DND-41 (cell line): ENCODE measurements at regions not wholly inside any gene's neighbourhood (a gene's known extent, or its start where the extent isn't known, plus 50 kb on each side); places are given as distances from the start of the nearest gene placed in this dataset.

Experiments used
- ATAC-seq: fragments of 200-7000 bp; cut with Tn5 transposase; 3 replicates; pipeline ENCODE4 v1.9.1; 2021; ENCODE audit warnings: low read depth; ENCODE audit not compliant: insufficient read depth
- DNase-seq: peaks from one replicate; pipeline ENCODE4 v3.0.0-alpha.2; 2020
- H2AFZ ChIP-seq: 2 replicates; pipeline ENCODE4 v1.6.0; 2012; ENCODE audit warnings: low read depth, low read length
- H3K27ac ChIP-seq: 2 replicates; pipeline ENCODE4 v1.5.1; 2012; ENCODE audit warnings: low read length, inconsistent platforms
- H3K27me3 ChIP-seq: fragments of 200-600 bp; sonication (generic); 2 replicates; pipeline ENCODE4 v1.6.0; 2012; ENCODE audit warnings: low read length, mild to moderate bottlenecking, inconsistent platforms; ENCODE audit not compliant: insufficient read depth, poor library complexity
- H3K36me3 ChIP-seq: 2 replicates; pipeline ENCODE4 v1.5.1; 2012; ENCODE audit warnings: low read length, inconsistent platforms; ENCODE audit not compliant: insufficient read depth
- H3K4me1 ChIP-seq: 2 replicates; pipeline ENCODE4 v1.5.1; 2012; ENCODE audit warnings: mild to moderate bottlenecking, low read length; ENCODE audit not compliant: insufficient read depth
- H3K4me2 ChIP-seq: 2 replicates; pipeline ENCODE4 v1.6.0; 2012; ENCODE audit warnings: mild to moderate bottlenecking, moderate library complexity, low read length, inconsistent platforms; ENCODE audit not compliant: insufficient read depth
- H3K4me3 ChIP-seq, 2 experiments: fragments of 200-600 bp in 1 of 2; shearing (Covaris generic) in 1 of 2; 2 replicates each; pipeline ENCODE4 v1.5.1; 2012 to 2016; ENCODE audit warnings: inconsistent platforms in 2 of 2, low read length in 2 of 2, mild to moderate bottlenecking in 2 of 2, low read depth in 1 of 2, moderate library complexity in 1 of 2
- H3K79me2 ChIP-seq: 2 replicates; pipeline ENCODE4 v1.6.0; 2012; ENCODE audit warnings: low read length, inconsistent platforms; ENCODE audit not compliant: insufficient read depth
- H3K9ac ChIP-seq: 2 replicates; pipeline ENCODE4 v1.6.0; 2012; ENCODE audit warnings: low read depth, mild to moderate bottlenecking, inconsistent platforms, low read length, moderate library complexity
- H3K9me3 ChIP-seq: 2 replicates; pipeline ENCODE4 v1.5.1; 2012; ENCODE audit warnings: low read length, moderate library complexity, mild to moderate bottlenecking, inconsistent platforms; ENCODE audit not compliant: insufficient read depth, severe bottlenecking
- H4K20me1 ChIP-seq: 2 replicates; pipeline ENCODE4 v1.6.0; 2012; ENCODE audit warnings: low read length; ENCODE audit not compliant: insufficient read depth
- EZH2 ChIP-seq: IDR thresholded peaks from 3 replicates; pipeline ENCODE4 v1.6.1; 2012; ENCODE audit warnings: borderline replicate concordance, low read depth, mild to moderate bottlenecking, moderate library complexity, low read length, inconsistent platforms; ENCODE audit not compliant: severe bottlenecking
- TF ChIP-seq, protein P1 (sequence below): IDR thresholded peaks from 2 replicates; pipeline ENCODE4 v1.5.1; 2012; ENCODE audit warnings: borderline replicate concordance, low read length, moderate library complexity, mild to moderate bottlenecking; ENCODE audit not compliant: poor library complexity, severe bottlenecking; ENCODE audit errors: extremely low read depth

DNA sequence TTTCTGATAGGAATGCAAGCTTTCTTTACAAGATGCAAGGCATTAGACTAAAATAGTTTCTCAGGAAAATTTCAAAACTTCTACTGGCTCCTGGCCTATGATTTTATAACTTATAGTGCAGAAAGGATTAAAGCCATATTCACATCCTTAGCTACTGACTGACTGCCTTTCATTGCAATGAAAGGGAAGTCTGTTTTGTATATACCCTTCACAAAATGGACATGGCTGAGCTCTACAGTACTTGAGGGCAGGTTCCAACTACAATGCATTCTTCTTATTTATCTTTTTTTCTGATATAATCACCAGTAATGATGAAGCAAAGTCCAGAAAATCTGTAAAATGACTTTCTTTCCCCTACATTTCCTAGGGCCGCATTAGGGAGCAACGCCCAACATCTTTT, 100.5 kb upstream of the ESRRG start:
- H3K9me3 ChIP-seq = no peaks in the 10 kb centered on the region
- DNase-seq = no peak
- H3K27ac ChIP-seq = no peak overlapping the region
- H3K4me3 ChIP-seq = no peak overlapping the region
- no peak for TF ChIP-seq EZH2
- TF ChIP-seq, protein P1, sequence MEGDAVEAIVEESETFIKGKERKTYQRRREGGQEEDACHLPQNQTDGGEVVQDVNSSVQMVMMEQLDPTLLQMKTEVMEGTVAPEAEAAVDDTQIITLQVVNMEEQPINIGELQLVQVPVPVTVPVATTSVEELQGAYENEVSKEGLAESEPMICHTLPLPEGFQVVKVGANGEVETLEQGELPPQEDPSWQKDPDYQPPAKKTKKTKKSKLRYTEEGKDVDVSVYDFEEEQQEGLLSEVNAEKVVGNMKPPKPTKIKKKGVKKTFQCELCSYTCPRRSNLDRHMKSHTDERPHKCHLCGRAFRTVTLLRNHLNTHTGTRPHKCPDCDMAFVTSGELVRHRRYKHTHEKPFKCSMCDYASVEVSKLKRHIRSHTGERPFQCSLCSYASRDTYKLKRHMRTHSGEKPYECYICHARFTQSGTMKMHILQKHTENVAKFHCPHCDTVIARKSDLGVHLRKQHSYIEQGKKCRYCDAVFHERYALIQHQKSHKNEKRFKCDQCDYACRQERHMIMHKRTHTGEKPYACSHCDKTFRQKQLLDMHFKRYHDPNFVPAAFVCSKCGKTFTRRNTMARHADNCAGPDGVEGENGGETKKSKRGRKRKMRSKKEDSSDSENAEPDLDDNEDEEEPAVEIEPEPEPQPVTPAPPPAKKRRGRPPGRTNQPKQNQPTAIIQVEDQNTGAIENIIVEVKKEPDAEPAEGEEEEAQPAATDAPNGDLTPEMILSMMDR = no peak
- H2AFZ ChIP-seq = no peak overlapping the region
- H4K20me1 ChIP-seq = no peaks in the 10 kb centered on the region
- no peaks in the 10 kb centered on the region for H3K4me1 ChIP-seq
- H3K36me3 ChIP-seq = no peaks in the 10 kb centered on the region
- H3K79me2 ChIP-seq = no peaks in the 10 kb centered on the region
- no peaks in the 10 kb centered on the region for H3K27me3 ChIP-seq
- no peak overlapping the region for H3K9ac ChIP-seq
- ATAC-seq = no peak
- no peak overlapping the region for H3K4me2 ChIP-seq

DNA sequence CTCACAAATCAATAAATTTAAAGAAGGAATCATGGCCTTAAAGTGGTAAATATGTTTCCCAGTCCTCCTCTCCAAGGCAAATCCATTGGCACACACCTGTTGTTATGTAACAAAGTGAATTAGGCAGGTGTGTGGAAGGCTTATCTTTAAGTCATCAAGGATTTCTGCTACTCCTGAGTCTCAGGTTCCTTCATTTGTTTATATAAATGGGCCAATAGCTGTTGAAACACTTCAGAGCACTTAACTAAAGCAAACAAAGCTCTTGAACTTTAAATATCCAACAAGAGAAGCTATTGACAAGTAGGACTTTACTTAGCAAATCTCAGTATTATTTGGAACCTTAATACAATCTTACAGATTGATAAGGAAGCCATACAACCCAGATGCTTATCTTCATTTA, 99.3 kb upstream of the ESRRG start:
- no peak overlapping the region for H2AFZ ChIP-seq
- no peaks in the 10 kb centered on the region for H3K36me3 ChIP-seq
- TF ChIP-seq EZH2 = no peak
- TF ChIP-seq, protein P1 = no peak
- no peaks in the 10 kb centered on the region for H4K20me1 ChIP-seq
- no peaks in the 10 kb centered on the region for H3K79me2 ChIP-seq
- ATAC-seq (no peak), DNase-seq (no peak)
- no peak overlapping the region for H3K9ac ChIP-seq
- no peaks in the 10 kb centered on the region for H3K4me1 ChIP-seq
- H3K27me3 ChIP-seq = no peaks in the 10 kb centered on the region
- no peak overlapping the region for H3K27ac ChIP-seq
- H3K4me3 ChIP-seq = no peak overlapping the region
- H3K9me3 ChIP-seq = no peaks in the 10 kb centered on the region
- H3K4me2 ChIP-seq = no peak overlapping the region

DNA sequence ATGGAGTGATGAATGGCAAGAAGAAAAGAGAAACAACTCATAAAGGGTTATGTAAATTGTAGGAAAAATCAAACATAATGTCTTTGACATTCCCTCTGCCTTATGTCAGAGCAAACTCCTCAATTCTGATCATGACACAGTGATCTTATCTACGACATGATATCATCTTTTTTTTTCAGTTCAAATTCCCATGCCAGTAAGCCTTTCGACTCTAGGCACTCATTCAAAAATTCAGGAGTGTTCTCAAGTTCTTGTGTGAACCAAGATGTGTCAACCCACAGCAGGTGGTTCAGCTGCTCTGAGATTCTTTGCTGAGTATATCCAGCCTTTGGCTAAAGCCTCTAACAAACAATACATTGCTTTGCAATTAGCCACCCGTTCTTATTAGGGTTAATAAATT, 97.1 kb upstream of the ESRRG start:
- Histone ChIP-seq H3K9ac (no peak overlapping the region), H3K4me2 (no peak overlapping the region), H3K27me3 (no peaks in the 10 kb centered on the region), H2AFZ (no peak overlapping the region), H3K9me3 (no peaks in the 10 kb centered on the region), H4K20me1 (no peaks in the 10 kb centered on the region), H3K4me3 (no peak overlapping the region), H3K4me1 (no peaks in the 10 kb centered on the region), H3K27ac (no peak overlapping the region), H3K36me3 (no peaks in the 10 kb centered on the region), H3K79me2 (no peaks in the 10 kb centered on the region)
- no peak for ATAC-seq
- TF ChIP-seq, protein P1 = no peak
- no peak for TF ChIP-seq EZH2
- no peak for DNase-seq

DNA sequence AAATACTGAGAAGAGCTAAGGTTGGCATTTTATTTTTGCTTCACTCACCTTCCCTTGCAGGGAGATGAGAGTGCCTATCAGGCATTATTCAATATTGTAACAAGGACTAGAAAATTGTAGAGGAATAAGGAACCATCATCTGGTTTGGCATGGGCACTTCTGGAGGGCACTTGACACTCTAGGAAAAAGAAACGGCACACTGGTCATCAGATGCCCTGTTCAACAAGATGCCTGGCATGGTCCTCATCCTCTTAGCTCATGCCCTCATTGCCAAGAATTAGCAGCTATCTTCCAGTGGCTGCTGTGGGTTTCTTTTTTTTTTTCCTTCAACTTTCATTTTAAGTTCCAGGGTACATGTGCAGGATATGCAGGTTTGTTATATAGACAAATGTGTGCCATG, 95.1 kb upstream of the ESRRG start:
- no peaks in the 10 kb centered on the region for H3K36me3 ChIP-seq
- H3K9ac ChIP-seq = no peak overlapping the region
- no peak for DNase-seq
- no peak for ATAC-seq
- H3K79me2 ChIP-seq = no peaks in the 10 kb centered on the region
- no peak overlapping the region for H3K4me2 ChIP-seq
- no peaks in the 10 kb centered on the region for H3K4me1 ChIP-seq
- H3K27ac ChIP-seq = no peak overlapping the region
- TF ChIP-seq EZH2 = no peak
- TF ChIP-seq, protein P1 = no peak
- H3K4me3 ChIP-seq = no peak overlapping the region
- no peaks in the 10 kb centered on the region for H4K20me1 ChIP-seq
- no peaks in the 10 kb centered on the region for H3K27me3 ChIP-seq
- H3K9me3 ChIP-seq = no peaks in the 10 kb centered on the region
- H2AFZ ChIP-seq = no peak overlapping the region
